Omental fat pad (tissue), 3 donors: ENCODE measurements at regions not wholly inside any gene's neighbourhood (a gene's known extent, or its start where the extent isn't known, plus 50 kb on each side); places are given as distances from the start of the nearest gene placed in this dataset.
"Not testable (repeated sequence)": the region's sequence is repeated elsewhere in the genome, so short reads cannot be mapped to it uniquely, and the experiment has no call there.

ENCODE experiments used
- ATAC-seq: fragments of 150-250 bp; one replicate; pipeline ENCODE4 v1.9.1; 2016; ENCODE audit warnings: mild to moderate bottlenecking, moderate library complexity; ENCODE audit not compliant: low FRiP score
- DNase-seq: peaks from one replicate; pipeline ENCODE4 v3.0.0-alpha.2; 2019; ENCODE audit warnings: low spot score
- TF ChIP-seq, protein P1 (sequence below), 3 donors: fragments of 450-650 bp; IDR thresholded peaks; one replicate each; pipeline ENCODE4 v1.5.1; 2016 to 2017; ENCODE audit warnings: antibody characterized with exemption in 3 of 3, mild to moderate bottlenecking in 3 of 3, moderate library complexity in 2 of 3

DNA sequence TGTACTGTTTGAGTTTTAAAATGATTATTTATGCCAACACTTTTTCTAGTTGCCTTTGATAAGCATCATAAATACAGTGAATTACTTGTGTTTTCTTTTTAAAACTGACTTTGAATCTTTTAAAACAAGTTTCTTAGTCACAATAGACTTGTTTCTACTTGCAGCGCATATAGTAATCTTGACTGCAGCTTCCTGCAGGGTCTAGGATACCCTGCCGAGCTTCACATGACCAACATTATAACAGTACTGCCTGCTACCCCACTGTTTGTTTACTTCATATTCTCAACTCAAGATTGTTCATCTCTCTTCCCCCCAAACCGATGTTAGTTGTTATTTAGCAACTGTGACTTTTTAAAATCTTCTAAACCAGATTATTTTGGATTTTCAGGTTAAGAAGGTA lies 751.3 kb upstream of the NEGR1 start:
- TF ChIP-seq, protein P1, sequence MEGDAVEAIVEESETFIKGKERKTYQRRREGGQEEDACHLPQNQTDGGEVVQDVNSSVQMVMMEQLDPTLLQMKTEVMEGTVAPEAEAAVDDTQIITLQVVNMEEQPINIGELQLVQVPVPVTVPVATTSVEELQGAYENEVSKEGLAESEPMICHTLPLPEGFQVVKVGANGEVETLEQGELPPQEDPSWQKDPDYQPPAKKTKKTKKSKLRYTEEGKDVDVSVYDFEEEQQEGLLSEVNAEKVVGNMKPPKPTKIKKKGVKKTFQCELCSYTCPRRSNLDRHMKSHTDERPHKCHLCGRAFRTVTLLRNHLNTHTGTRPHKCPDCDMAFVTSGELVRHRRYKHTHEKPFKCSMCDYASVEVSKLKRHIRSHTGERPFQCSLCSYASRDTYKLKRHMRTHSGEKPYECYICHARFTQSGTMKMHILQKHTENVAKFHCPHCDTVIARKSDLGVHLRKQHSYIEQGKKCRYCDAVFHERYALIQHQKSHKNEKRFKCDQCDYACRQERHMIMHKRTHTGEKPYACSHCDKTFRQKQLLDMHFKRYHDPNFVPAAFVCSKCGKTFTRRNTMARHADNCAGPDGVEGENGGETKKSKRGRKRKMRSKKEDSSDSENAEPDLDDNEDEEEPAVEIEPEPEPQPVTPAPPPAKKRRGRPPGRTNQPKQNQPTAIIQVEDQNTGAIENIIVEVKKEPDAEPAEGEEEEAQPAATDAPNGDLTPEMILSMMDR (IDR thresholded peaks at IDR 0.05) = no peak
- no peak for ATAC-seq
- DNase-seq = no peak

DNA sequence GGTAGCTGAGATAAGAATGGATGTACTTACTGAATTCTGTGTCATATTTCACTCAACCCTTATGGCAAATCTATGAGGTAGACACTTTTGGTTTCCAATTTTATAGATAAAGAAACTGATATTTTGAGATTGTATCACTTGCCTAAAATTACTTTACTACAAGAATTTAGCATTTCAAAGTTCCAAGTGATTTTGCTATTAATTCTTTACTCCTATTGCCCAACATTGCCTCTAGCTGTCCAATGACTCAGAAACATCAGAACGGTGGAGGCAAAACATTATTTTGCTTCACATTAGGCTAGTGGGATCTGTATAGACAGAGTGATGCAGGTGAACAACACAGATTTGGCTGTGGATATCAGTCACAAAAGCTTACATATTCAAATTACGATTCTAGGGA lies 747.2 kb upstream of the NEGR1 start:
- ATAC-seq (no peak), DNase-seq (no peak)
- TF ChIP-seq, protein P1 (IDR thresholded peaks at IDR 0.05) = no peak

DNA sequence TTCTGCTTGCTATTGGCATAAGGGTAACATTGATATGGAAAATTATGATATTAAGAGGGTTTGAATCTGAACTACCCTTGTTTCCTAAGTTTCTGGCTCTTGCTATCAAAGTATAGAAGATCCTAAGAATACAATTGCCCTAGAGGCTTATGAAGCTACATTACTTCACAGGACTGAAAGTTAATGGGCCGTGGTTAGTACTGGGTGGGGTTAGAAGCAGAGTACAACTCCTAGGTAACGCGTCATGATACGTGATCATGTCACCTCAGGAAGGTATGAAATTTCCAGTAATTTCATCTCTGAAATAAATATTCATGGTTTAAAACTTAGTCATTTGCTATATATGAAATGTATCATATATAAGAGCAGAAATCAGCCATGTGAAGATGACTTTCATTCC lies 743.8 kb upstream of the NEGR1 start:
- TF ChIP-seq, protein P1 (IDR thresholded peaks at IDR 0.05) = no peak
- no peak for ATAC-seq
- DNase-seq = no peak

DNA sequence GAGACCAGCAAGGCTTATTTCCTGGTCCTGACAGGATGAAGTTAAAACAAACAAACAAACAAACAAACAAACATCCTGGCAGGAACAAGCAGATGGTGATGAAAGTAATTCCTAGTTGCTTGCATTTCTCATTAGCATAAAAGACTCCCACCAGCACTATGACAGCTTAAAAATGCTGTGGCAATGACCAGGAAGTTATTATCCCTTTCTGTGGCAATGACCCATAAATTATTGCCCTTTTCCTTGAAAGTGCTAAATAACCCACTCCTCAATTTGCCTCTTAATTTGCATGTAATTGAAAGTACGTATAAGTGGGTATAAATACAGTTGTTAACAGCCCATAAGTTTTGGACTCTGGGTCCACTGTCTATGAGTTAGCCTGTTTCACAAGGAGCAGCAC lies 727.6 kb upstream of the NEGR1 start:
- TF ChIP-seq, protein P1 (IDR thresholded peaks at IDR 0.05) = no peak
- ATAC-seq (no peak), DNase-seq (no peak)

DNA sequence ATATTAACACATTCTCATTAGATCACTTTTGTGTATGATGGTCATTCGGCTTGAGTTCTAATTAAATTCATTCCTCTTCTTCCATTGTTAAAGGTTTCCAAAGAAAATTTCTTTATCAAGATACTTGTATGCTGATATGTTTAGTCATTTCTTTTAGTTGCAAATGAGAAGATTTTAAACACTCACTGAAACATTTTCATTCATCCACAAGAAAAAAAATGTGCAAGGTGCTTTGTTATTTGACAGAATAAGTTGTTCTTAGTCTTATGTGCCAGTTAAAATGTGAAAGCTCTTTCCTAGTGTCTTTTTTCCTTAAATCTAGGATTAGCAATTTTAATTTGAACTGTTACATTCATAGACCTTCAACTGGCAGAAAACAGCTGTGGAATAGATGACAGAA lies 727.0 kb upstream of the NEGR1 start:
- no peak for ATAC-seq
- TF ChIP-seq, protein P1 (IDR thresholded peaks at IDR 0.05) = no peak
- DNase-seq = no peak

DNA sequence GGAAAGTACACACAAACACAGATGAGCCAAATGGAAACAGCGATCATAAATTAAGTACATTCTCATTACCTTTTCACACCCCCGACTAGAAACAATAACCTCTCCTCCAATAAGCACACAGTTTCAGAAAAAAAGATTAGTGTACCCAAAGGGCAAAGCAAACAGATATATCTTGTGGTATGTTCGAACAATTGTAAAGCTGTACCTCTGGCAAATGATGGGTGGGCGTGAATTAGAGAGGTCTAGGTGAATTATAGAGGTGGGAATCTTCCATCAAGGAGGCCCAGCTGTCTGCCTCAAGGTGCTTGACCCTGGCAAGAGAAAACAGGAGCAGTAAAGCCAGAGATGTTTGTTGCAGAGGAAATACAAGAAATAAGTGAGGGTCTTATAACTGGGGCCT lies 715.3 kb upstream of the NEGR1 start:
- DNase-seq (no peak), ATAC-seq (no peak)
- TF ChIP-seq, protein P1 (IDR thresholded peaks at IDR 0.05) = no peak

DNA sequence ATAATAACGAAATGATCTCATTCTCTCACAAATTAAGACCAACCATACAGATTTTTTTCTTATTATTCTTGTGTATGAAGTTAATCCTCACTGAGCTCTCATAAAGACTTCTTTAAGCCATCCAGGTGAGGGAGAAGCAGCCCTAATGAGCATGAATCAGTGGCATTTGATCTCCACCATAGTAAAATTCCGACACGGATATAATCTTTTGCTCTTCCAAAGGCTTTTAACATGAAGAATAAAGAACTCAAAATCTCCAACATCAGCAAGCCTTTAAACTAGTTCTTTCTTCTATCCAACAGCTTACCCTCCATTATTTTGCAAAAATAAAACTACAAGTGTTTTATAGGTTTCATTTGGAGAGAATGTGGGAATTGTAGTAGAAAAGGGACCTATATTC lies 714.7 kb upstream of the NEGR1 start:
- DNase-seq (no peak), ATAC-seq (no peak)
- TF ChIP-seq, protein P1 (IDR thresholded peaks at IDR 0.05) = no peak

DNA sequence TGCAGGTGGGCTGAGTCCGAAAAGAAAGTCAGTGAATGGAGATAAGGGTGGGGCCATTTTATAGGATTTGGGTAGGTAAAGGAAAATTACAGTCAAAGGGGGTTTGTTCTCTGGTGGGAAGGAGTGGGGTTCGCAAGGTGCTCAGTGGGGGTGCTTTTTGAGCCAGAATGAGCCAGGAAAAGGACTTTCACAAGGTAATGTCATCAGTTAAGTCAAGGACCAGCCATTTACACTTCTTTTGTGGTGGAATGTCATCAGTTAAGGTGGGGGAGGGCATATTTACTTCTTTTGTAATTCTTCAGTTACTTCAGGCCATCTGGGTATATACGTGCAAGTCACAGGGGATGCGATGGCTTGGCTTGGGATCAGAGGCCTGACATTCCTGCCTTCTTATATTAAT lies 705.5 kb upstream of the NEGR1 start:
- ATAC-seq = not testable (repeated sequence)

More for the DNA sequence above, 705.5 kb upstream of the NEGR1 start:
- DNase-seq = not testable (repeated sequence)
